ENCODE measurements at regions not wholly inside any gene's neighbourhood (a gene's known extent, or its start where the extent isn't known, plus 50 kb on each side); places are given as distances from the start of the nearest gene placed in this dataset.

- DNase-seq (ENCODE audit: low spot score in 2 of 2): no peak
- H3K4me1 ChIP-seq: no peaks in the 10 kb centered on the region
- no peaks in the 10 kb centered on the region for H3K27me3 ChIP-seq
- H3K36me3 ChIP-seq: no peaks in the 10 kb centered on the region
- no peak overlapping the region for H3K4me3 ChIP-seq
- H3K27ac ChIP-seq: no peak overlapping the region
- 84% methylated on average over 3 of the region's 3 CpGs for WGBS
- no peaks in the 10 kb centered on the region for H3K9me3 ChIP-seq
- TF ChIP-seq EP300 (IDR thresholded peaks at IDR 0.05) (no peak), CTCF (IDR thresholded peaks at IDR 0.05) (no peak), POLR2AphosphoS5 (IDR thresholded peaks at IDR 0.05) (no peak)
These were observed 310.9 kb upstream of the NRG3 start for GRCh38 chr10:81564143-81564542.

GRCh38 chr10:81569488-81569887 is 305.5 kb upstream of the NRG3 start:
- H3K4me3 ChIP-seq: no peak overlapping the region
- no peak for TF ChIP-seq POLR2AphosphoS5 (IDR thresholded peaks at IDR 0.05)
- no peak for TF ChIP-seq CTCF (IDR thresholded peaks at IDR 0.05)
- no peak for TF ChIP-seq EP300 (IDR thresholded peaks at IDR 0.05)
- no peak for TF ChIP-seq POLR2A (IDR thresholded peaks at IDR 0.05)
- no peak for DNase-seq (ENCODE audit: low spot score in 2 of 2)
- H3K4me1 ChIP-seq: no peaks in the 10 kb centered on the region
- H3K36me3 ChIP-seq: no peaks in the 10 kb centered on the region
- H3K9me3 ChIP-seq: no peaks in the 10 kb centered on the region
- no peaks in the 10 kb centered on the region for H3K27me3 ChIP-seq
- H3K27ac ChIP-seq: no peak overlapping the region
- WGBS: 68% methylated on average over 2 of the region's 5 CpGs

- DNase-seq (ENCODE audit: low spot score in 2 of 2): no peak
- Histone ChIP-seq H3K27ac (no peak overlapping the region), H3K9me3 (no peaks in the 10 kb centered on the region), H3K36me3 (no peaks in the 10 kb centered on the region), H3K4me1 (no peaks in the 10 kb centered on the region), H3K27me3 (no peaks in the 10 kb centered on the region), H3K4me3 (no peak overlapping the region)
- TF ChIP-seq POLR2A (IDR thresholded peaks at IDR 0.05) (no peak), CTCF (IDR thresholded peaks at IDR 0.05) (no peak), POLR2AphosphoS5 (IDR thresholded peaks at IDR 0.05) (no peak), EP300 (IDR thresholded peaks at IDR 0.05) (no peak)
- 83% methylated on average over 1 of the region's 3 CpGs for WGBS
These were observed 304.6 kb upstream of the NRG3 start for GRCh38 chr10:81570349-81570748.

GRCh38 chr10:81570878-81571794 is 303.9 kb upstream of the NRG3 start:
- TF ChIP-seq POLR2AphosphoS5 (IDR thresholded peaks at IDR 0.05) (no peak), POLR2A (IDR thresholded peaks at IDR 0.05) (no peak), CTCF (IDR thresholded peaks at IDR 0.05) (no peak), EP300 (IDR thresholded peaks at IDR 0.05) (no peak)
- H3K36me3 ChIP-seq: no peaks in the 10 kb centered on the region
- H3K27ac ChIP-seq: no peak overlapping the region
- no peaks in the 10 kb centered on the region for H3K4me1 ChIP-seq
- H3K4me3 ChIP-seq: no peak overlapping the region
- H3K27me3 ChIP-seq: no peaks in the 10 kb centered on the region
- no peaks in the 10 kb centered on the region for H3K9me3 ChIP-seq
- 92% methylated on average over 8 of the region's 21 CpGs for WGBS
- peak in 1 of 2 donors; percentile 58 for DNase-seq (ENCODE audit: low spot score in 2 of 2)

GRCh38 chr10:81575036-81575435 is 300.0 kb upstream of the NRG3 start:
- Histone ChIP-seq H3K27ac (no peak overlapping the region), H3K4me3 (no peak overlapping the region), H3K4me1 (no peaks in the 10 kb centered on the region), H3K27me3 (no peaks in the 10 kb centered on the region), H3K9me3 (peaks cover 4% of the 10 kb centered on the region), H3K36me3 (no peaks in the 10 kb centered on the region)
- DNase-seq (ENCODE audit: low spot score in 2 of 2): no peak
- no peak for TF ChIP-seq POLR2AphosphoS5 (IDR thresholded peaks at IDR 0.05)
- no peak for TF ChIP-seq POLR2A (IDR thresholded peaks at IDR 0.05)
- TF ChIP-seq EP300 (IDR thresholded peaks at IDR 0.05): no peak
- whole genome bisulfite sequencing: 47% methylated on average over 3 of the region's 3 CpGs
